ENCODE measurements at regions not wholly inside any gene's neighbourhood (a gene's known extent, or its start where the extent isn't known, plus 50 kb on each side); places are given as distances from the start of the nearest gene placed in this dataset.
"Not testable (repeated sequence)": the region's sequence is repeated elsewhere in the genome, so short reads cannot be mapped to it uniquely, and the experiment has no call there.

- DNase-seq = no peak
These were observed 246.2 kb upstream of the SEMA3C start for GRCh38 chr7:81165070-81165469.

DNA sequence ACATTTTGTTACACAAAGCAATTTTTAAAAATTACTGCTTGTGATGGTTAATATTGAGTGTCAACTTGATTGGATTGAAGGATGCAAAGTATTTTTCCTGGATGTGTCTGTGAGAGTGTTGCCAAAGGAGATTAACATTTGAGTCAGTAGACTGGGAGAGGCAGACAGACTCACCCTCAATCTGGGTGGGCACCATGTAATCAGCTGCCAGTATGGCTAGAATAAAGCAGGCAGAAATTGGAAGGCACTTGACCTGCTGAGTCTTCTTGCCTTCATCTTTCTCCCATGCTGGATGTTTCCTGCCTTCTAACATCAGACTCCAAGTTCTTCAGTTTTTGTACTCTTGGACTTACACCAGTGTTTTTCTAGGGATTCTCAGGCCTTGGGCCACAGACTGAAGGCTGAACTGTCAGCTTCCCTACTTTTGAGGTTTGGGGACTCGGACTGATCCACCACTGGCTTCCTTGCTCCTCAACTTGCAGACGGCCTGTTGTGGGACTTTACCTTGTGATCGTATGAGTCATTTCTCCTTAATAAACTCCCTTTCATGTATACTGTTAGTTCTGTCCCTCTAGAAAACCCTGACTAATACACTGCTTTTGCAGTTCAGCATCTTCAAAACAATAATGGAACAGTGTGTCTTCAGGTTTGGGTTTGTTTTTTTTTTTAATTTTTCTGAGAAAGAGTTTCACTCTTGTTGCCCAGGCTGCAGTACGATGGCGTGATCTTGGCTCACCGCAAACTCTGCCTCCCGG is 244.1 kb upstream of the SEMA3C start:
- no peak for DNase-seq

DNA sequence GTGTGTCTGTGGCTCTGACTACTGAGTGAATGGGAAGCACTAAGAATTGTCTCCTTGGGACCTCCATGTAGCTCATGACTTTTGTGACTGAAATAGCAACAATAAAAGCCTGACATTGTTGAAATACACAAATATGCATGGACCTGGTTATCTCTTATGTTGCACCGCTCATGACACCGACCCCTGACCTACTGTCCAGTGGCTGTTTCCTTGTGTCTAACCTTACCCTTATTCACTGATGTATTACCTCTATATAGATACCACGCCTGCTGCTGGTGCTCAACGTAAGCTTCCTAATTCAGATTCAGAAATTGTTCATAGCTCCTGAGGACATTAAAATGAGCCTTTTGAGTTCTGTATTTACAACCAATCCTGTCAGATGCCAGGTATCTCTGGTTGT is 243.4 kb upstream of the SEMA3C start:
- no peak for DNase-seq

DNA sequence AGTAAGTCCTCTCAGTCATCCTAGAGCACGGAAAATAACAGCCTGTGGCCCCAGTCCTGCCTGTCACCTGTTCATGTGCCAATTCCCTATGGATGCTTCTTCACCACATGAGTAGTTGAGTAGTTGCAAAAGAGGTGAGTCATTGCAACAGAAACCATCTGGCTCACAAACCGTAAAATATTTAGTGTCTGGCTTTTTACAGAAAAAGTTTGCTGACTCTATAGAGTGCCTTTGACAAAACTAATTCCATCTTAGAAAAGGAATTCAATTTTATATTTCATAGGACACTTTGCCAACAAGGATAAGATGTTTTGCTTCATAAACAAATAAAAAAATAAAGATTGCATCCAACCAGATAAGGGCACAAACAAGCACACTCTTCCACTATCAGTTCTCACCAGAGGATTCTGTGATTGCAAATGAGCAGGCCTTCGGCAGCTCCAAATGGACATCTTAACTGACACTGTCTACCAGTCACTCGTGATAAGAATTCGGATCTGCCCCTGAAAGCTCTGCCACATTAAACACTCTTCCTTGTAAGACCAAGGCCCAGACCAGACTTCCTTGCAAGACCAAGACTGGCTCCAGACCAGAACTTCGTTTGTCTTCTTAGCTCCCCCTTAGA is 242.7 kb upstream of the SEMA3C start:
- DNase-seq = peak; percentile 92

- DNase-seq = peak; percentile 39
These were observed 240.6 kb upstream of the SEMA3C start for GRCh38 chr7:81159402-81159801.

DNA sequence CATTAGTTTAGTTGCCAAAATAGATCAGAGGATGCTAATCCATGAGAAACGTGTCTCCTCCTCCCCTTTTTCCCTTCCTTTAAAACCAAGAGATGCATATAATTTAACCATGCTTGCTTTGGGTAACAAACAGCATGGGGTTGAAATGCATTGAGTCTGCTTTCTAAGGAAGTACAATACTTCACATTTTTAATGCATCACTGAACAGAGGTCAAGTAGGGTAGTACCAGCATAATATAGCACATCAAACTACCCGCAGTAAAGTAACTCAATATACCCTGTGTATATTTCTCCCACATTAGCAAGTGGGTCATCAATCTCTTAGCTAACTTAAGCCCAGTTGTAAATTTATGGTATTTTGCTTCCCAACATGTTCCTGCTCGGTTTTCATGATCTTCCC is 239.3 kb upstream of the SEMA3C start:
- no peak for DNase-seq

- no peak for DNase-seq
These were observed 237.0 kb upstream of the SEMA3C start for GRCh38 chr7:81155654-81156373.

- DNase-seq = no peak
These were observed 235.7 kb upstream of the SEMA3C start for GRCh38 chr7:81154565-81154964.

DNA sequence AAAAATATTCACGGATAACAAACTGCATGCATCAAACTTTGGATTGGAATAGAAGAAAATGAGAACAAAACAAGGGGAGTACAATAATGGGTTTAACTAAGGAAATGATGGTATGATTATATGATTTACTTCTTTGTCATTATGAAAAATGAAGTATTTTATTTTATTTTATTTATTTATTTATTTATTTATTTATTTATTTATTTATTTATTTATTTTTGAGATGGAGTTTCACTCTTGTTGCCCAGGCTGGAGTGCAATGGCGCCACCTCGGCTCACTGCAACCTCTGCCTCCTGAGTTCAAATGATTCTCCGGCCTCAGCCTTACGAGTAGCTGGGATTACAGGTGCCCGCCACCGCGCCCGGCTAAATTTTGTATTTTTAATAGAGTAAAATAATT is 234.1 kb upstream of the SEMA3C start:
- not testable (repeated sequence) for DNase-seq

DNA sequence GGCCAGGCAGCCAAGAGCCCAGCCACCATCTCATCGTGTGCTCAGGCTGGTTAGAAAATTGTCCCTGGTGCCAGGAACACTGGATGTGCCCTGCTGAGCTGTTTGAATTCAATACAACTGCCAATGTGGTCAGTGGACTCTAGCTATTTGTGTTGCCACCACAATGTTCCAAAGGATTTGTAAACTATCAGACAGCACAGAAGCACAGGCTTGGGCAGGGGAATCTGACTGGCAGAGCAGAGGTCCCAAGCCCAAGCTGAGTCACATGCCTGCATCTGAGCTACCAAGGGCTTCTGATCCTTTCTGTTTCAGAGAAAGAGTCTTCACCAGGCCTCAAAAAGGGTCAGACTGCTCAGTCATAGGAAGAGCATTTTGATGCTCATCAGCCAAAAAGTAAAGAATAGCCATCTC is 232.1 kb upstream of the SEMA3C start:
- DNase-seq = no peak

- peak; percentile 28 for DNase-seq
These were observed 225.0 kb upstream of the SEMA3C start for GRCh38 chr7:81143856-81144255.

DNA sequence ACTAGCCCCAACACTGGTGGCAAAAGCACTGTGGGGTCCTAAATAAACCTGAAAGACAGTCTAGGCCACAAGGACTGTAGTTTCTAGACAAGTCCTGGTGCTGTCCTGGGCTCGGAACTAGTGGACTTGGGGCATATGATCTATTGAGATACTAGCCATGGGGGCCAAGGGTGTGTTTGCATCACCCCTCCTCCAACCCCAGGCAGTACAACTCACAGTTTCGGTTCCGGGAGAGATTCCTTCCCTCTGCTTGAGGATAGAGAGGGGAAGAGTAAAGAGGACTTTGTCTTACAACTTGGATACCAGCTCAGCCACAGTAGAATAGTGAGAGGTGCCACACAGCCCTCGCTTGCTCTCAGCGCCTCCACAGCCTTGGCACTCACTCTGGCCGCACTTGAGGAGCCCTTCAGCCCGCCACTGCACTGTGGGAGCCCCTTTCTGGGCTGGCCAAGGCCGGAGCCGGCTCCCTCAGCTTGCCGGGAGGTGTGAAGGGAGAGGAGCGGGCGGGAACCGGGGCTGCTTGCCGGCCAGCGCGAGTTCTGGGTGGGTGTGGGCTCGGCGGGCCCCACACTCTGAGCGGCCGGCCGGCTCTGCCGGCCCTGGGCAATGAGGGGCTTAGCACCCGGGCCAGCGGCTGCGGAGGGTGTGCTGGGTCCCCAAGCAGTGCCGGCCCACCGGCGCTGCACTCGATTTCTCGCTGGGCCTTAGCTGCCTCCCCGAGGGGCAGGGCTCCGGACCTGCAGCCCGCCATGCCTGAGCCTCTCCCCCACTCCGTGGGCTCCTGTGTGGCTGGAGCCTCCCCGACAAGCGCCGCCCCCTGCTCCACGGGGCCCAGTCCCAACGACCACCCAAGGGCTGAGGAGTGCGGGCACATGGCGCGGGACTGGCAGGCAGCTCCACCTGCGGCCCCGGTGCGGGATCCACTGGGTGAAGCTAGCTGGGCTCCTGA is 222.7 kb upstream of the SEMA3C start:
- DNase-seq = not testable (repeated sequence)

- DNase-seq = no peak
These were observed 221.9 kb upstream of the SEMA3C start for GRCh38 chr7:81140775-81141174.

GRCh38 chr7:81140252-81140651 is 221.4 kb upstream of the SEMA3C start:
- no peak for DNase-seq

- peak; percentile 7 for DNase-seq
These were observed 220.0 kb upstream of the SEMA3C start for GRCh38 chr7:81138870-81139269.

- no peak for DNase-seq
These were observed 216.5 kb upstream of the SEMA3C start for GRCh38 chr7:81135324-81135723.

DNA sequence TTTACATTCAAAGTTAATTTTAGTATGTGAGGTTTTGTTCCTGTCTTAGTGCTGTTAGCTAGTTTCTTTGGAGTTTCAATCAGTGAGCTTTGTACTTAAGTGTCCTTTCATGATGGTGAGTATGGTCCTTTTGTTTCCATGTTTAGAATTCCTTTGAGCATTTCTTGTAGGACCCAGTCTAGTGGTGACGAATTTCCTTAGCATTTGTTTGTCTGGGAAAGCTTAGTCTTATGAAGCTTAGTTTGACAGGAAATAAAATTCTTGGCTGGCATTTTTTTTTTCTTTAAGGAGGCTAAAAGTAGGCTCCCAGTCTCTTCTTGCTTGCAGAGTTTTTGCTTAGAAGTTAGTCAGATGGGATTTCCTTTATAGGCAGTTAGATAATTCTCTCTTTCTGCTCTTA is 209.2 kb upstream of the SEMA3C start:
- no peak for DNase-seq

DNA sequence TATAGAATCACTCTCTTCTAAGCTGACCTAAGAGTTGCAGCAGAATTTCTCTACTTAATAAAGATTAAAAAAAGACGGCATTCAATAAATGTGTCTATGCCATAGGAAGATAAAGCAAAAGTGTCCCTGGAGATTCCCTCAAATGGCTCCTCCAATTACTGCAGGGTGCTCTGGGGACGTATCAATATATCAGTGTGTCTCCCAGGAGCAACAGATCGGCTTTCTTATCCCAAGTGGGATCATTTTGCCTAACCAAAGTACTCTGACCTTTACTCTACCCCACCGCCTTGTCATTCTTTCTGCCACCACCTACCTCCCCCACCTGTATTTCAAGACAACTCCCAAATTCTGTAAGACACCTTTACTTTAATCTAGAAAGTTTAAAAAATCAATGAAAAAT is 202.0 kb upstream of the SEMA3C start:
- DNase-seq = no peak

- no peak for DNase-seq
These were observed 201.3 kb upstream of the SEMA3C start for GRCh38 chr7:81120111-81120510.

GRCh38 chr7:81114633-81115032 is 195.8 kb upstream of the SEMA3C start:
- peak; percentile 21 for DNase-seq

- DNase-seq = no peak
These were observed 193.9 kb upstream of the SEMA3C start for GRCh38 chr7:81112731-81113130.

DNA sequence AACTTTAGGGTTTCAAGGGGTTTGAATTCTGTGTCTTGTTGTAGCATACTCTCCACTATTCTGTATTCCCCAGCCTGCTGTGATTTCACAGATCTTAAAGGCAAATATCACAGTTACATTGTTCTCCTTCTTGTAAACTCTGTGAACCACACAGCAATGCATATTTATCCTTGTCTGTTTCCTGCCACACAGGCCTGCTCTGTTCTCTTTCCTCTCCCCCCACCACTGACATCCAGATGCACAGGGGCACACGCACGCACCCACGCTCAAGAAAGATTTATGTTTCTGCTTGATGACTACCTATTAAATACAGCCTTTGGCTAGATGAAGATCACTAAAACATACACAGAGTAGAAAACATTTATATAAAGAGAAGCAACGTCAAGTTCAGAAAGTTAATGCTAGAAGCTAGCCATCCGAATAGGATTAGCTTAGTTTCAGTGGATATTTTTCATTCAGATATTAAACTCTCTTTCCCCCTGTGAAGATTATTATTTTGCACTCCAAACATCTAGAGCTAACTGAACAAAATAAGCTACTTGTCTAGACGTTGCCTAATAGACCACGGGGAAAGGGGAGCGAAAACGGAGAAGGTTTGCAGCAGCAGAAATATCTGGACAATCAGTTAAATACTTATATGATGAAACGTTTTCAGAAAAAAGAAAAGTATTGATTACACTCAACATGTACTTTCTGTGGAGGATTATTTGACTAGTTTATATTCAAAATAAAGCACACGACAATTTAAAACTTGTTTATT is 193.1 kb upstream of the SEMA3C start:
- peak; percentile 69 for DNase-seq
